ENCODE measurements at regions not wholly inside any gene's neighbourhood (a gene's known extent, or its start where the extent isn't known, plus 50 kb on each side); places are given as distances from the start of the nearest gene placed in this dataset.

DNA sequence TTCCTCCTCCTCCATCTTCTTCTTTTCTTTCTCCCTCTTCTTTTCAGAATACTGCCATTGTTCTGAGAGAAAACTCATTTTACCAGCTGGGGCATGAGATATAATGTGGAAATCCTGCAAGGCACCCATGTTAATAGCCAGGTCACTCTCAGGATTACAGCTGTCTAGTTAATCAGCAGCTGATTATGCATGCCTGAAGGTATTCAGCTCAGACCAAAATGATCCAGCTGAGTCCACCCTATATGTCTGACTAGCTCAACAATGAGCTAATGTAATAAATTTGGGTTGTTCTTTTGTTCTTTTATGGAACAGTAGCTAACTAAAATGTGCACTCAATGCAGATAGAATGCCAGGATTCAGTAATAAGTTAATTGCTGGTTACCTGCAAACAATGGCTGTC, 441.4 kb downstream of the KDM5D start:
- H3K27ac ChIP-seq (ENCODE audit: low read depth, low read length): no peak overlapping the region
- H3K4me3 ChIP-seq (ENCODE audit: low read depth, low read length): no peak overlapping the region
- TF ChIP-seq CTCF (IDR thresholded peaks at IDR 0.05; ENCODE audit: low read depth, low read length): no peak
- ChIA-PET POLR2A (no interaction called here), CTCF (no interaction called here)
- H3K27me3 ChIP-seq (ENCODE audit: control insufficient read depth, insufficient read depth, low read length): no peaks in the 10 kb centered on the region
- no peak for DNase-seq (ENCODE audit: low read depth, low spot score)
- no peaks in the 10 kb centered on the region for H3K9me3 ChIP-seq (ENCODE audit: control insufficient read depth, insufficient read depth, low read length)

DNA sequence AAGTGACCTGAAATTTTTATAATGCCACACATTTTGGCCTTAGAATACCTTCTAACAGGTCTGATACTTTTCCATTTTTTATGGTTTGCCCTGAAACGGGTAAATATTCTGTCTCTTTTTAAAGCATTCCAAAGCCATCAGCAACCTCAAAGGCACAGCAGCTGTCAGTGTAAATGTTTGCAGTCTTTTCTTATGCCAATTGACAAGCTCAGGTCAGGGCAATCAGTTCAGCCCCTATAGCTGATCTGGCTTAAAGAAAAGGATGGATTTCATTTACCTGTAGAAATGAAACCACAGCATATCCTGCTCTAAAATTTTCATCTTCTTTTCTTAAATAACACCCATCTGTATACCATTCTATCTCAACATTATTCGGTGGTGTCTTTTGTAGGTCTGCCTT, 453.6 kb downstream of the KDM5D start:
- ChIA-PET POLR2A (no interaction called here), CTCF (no interaction called here)
- no peak for TF ChIP-seq CTCF (IDR thresholded peaks at IDR 0.05; ENCODE audit: low read depth, low read length)

DNA sequence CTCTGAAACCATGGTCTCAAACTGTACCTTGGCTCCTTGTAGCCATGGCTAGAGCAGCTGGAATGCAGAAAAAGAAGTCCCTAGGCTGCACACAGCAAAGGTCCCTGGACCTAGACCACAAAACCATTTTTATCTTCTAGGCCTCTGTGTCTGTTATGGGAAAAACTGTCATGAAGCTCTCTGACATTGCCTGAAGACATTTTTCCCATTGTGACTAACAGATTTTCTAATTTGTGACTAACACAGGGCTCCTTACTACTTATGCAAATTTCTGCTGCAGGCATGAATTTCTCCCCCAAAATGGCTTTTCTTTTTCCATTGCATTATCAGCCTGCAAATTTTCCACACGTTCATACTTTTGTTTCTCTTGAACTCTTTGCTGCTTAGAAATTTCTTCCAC, 470.4 kb downstream of the KDM5D start:
- CTCF ChIA-PET: no interaction called here
- TF ChIP-seq CTCF (IDR thresholded peaks at IDR 0.05; ENCODE audit: low read depth, low read length): no peak

More for the DNA sequence above, 453.6 kb downstream of the KDM5D start:
- Histone ChIP-seq H3K4me3 (ENCODE audit: low read depth, low read length) (no peak overlapping the region), H3K27me3 (ENCODE audit: control insufficient read depth, insufficient read depth, low read length) (no peaks in the 10 kb centered on the region), H3K9me3 (ENCODE audit: control insufficient read depth, insufficient read depth, low read length) (no peaks in the 10 kb centered on the region), H3K27ac (ENCODE audit: low read depth, low read length) (no peak overlapping the region)
- no peak for DNase-seq (ENCODE audit: low read depth, low spot score)

DNA sequence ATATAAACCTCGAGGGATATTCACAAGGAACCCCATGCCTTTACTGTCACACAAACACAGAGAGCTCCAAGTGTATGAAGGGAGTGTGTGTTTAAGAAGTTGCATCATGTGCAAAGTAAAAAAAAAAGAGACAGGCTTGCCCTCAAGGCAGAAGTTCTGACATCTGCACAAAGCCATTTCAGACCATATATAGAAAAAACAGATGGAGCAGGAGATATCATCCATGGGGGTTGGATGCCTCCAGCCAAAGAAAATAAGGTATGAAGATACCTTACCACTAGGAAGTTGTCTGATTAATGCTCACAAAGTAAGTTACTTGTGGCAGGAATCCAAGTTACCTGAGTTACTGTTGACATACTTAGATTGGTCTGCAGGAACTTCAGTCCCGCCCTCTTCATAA, 476.2 kb downstream of the KDM5D start:
- H3K27ac ChIP-seq (ENCODE audit: low read depth, low read length): no peak overlapping the region
- TF ChIP-seq CTCF (IDR thresholded peaks at IDR 0.05; ENCODE audit: low read depth, low read length): no peak
- no peaks in the 10 kb centered on the region; the same call in 1 of the 2 replicates for H3K9me3 ChIP-seq (ENCODE audit: control insufficient read depth, insufficient read depth, low read length)
- no peaks in the 10 kb centered on the region for H3K27me3 ChIP-seq (ENCODE audit: control insufficient read depth, insufficient read depth, low read length)
- no peak overlapping the region for H3K4me3 ChIP-seq (ENCODE audit: low read depth, low read length)
- CTCF ChIA-PET: no interaction called here
- DNase-seq (ENCODE audit: low read depth, low spot score): no peak
- POLR2A ChIA-PET: no interaction called here

More for the DNA sequence above, 470.4 kb downstream of the KDM5D start:
- Histone ChIP-seq H3K27me3 (ENCODE audit: control insufficient read depth, insufficient read depth, low read length) (no peaks in the 10 kb centered on the region), H3K9me3 (ENCODE audit: control insufficient read depth, insufficient read depth, low read length) (no peaks in the 10 kb centered on the region; the same call in 1 of the 2 replicates), H3K4me3 (ENCODE audit: low read depth, low read length) (no peak overlapping the region), H3K27ac (ENCODE audit: low read depth, low read length) (no peak overlapping the region)
- POLR2A ChIA-PET: no interaction called here
- no peak for DNase-seq (ENCODE audit: low read depth, low spot score)

- Histone ChIP-seq H3K9me3 (ENCODE audit: control insufficient read depth, insufficient read depth, low read length) (no peaks in the 10 kb centered on the region), H3K27me3 (ENCODE audit: control insufficient read depth, insufficient read depth, low read length) (no peaks in the 10 kb centered on the region), H3K4me3 (ENCODE audit: low read depth, low read length) (no peak overlapping the region), H3K27ac (ENCODE audit: low read depth, low read length) (no peak overlapping the region)
- ChIA-PET CTCF (no interaction called here), POLR2A (no interaction called here)
- no peak for DNase-seq (ENCODE audit: low read depth, low spot score)
- no peak for TF ChIP-seq CTCF (IDR thresholded peaks at IDR 0.05; ENCODE audit: low read depth, low read length)
These were observed 479.1 kb downstream of the KDM5D start for GRCh38 chrY:19265404-19265803.

Data from AG04450 (cell line).